WTC11 (cell line): ENCODE measurements at regions not wholly inside any gene's neighbourhood (a gene's known extent, or its start where the extent isn't known, plus 50 kb on each side); places are given as distances from the start of the nearest gene placed in this dataset.

Experiments
- ATAC-seq: fragments of 200-7000 bp; cut with Tn5 transposase; 2 replicates; pipeline ENCODE4 v1.10.0; 2021; ENCODE audit warnings: mild to moderate bottlenecking, moderate library complexity
- CTCF ChIA-PET: fragments of 300-600 bp; sonication (Branson Sonifier 250); formaldehyde crosslinking; loops from one replicate; lab custom pipeline; 2021; ENCODE audit warnings: antibody characterized with exemption; lab: Charles Lee
- POLR2A ChIA-PET: fragments of 350-600 bp; sonication (Branson Sonifier 250); formaldehyde crosslinking; loops from one replicate; lab custom pipeline; 2021; ENCODE audit warnings: antibody characterized with exemption; lab: Charles Lee
- DNase-seq: peaks from one replicate; pipeline ENCODE4 v3.0.0; 2021; ENCODE audit warnings: low spot score
- H3K27ac Mint-ChIP-seq: 2 replicates; pipeline ENCODE4 v1.8.0; 2021; ENCODE audit warnings: mixed read lengths
- H3K27me3 Mint-ChIP-seq: 2 replicates; pipeline ENCODE4 v1.8.0; 2021; ENCODE audit warnings: low read depth, mild to moderate bottlenecking, moderate library complexity, mixed read lengths
- H3K36me3 Mint-ChIP-seq: 2 replicates; pipeline ENCODE4 v1.8.0; 2021; ENCODE audit warnings: mixed read lengths
- H3K4me1 Mint-ChIP-seq: 2 replicates; pipeline ENCODE4 v1.8.0; 2022; ENCODE audit warnings: mixed read lengths
- H3K4me3 Mint-ChIP-seq: 2 replicates; pipeline ENCODE4 v1.8.0; 2021; ENCODE audit warnings: mild to moderate bottlenecking, moderate library complexity, mixed read lengths
- H3K9me3 Mint-ChIP-seq: 2 replicates; pipeline ENCODE4 v1.8.0; 2021; ENCODE audit warnings: mixed read lengths
- CBFB ChIP-seq: sonication (generic); formaldehyde crosslinking; IDR thresholded peaks from 2 replicates; pipeline ENCODE4 v1.8.1; 2022; ENCODE audit warnings: mild to moderate bottlenecking, low read depth, missing genetic modification reagents
- E2F4 ChIP-seq: sonication (generic); formaldehyde crosslinking; IDR thresholded peaks from 2 replicates; pipeline ENCODE4 v1.8.1; 2022; ENCODE audit warnings: low read depth, mild to moderate bottlenecking, moderate library complexity, missing genetic modification reagents, borderline replicate concordance
- ETV6 ChIP-seq: sonication (generic); formaldehyde crosslinking; IDR thresholded peaks from 2 replicates; pipeline ENCODE4 v1.8.1; 2022; ENCODE audit warnings: mild to moderate bottlenecking, missing genetic modification reagents
- FOXK1 ChIP-seq: sonication (generic); formaldehyde crosslinking; IDR thresholded peaks from 2 replicates; pipeline ENCODE4 v1.8.0; 2022; ENCODE audit warnings: mild to moderate bottlenecking, moderate library complexity, missing genetic modification reagents
- GRHL2 ChIP-seq: fragments of 250-450 bp; sonication (Bioruptor Pico); IDR thresholded peaks from 2 replicates; pipeline ENCODE4 v1.8.0; 2022; ENCODE audit warnings: mild to moderate bottlenecking, moderate library complexity; ENCODE audit not compliant: insufficient replicate concordance, severe bottlenecking
- HMGA2 ChIP-seq: fragments of 250-450 bp; sonication (Bioruptor Pico); IDR thresholded peaks from 2 replicates; pipeline ENCODE4 v1.4.0; 2021; ENCODE audit warnings: mild to moderate bottlenecking, moderate library complexity
- JAZF1 ChIP-seq: fragments of 250-450 bp; sonication (Bioruptor Pico); IDR thresholded peaks from 2 replicates; pipeline ENCODE4 v1.9.0; 2021; ENCODE audit warnings: moderate library complexity, mild to moderate bottlenecking, inconsistent platforms
- KAT7 ChIP-seq: sonication (generic); formaldehyde crosslinking; IDR thresholded peaks from 2 replicates; pipeline ENCODE4 v1.8.1; 2023; ENCODE audit warnings: missing genetic modification reagents, mild to moderate bottlenecking, borderline replicate concordance
- NFYB ChIP-seq: sonication (generic); formaldehyde crosslinking; conservative IDR thresholded peaks from 2 replicates; pipeline ENCODE4 v1.8.0; 2022; ENCODE audit warnings: low read depth, missing genetic modification reagents
- SMAD4 ChIP-seq: sonication (generic); formaldehyde crosslinking; IDR thresholded peaks from 2 replicates; pipeline ENCODE4 v1.8.0; 2022; ENCODE audit warnings: mild to moderate bottlenecking, missing genetic modification reagents
- TEAD4 ChIP-seq: sonication (generic); formaldehyde crosslinking; IDR thresholded peaks from 2 replicates; pipeline ENCODE4 v1.8.0; 2022; ENCODE audit warnings: mild to moderate bottlenecking, missing genetic modification reagents
- ZBTB21 ChIP-seq: sonication (generic); formaldehyde crosslinking; IDR thresholded peaks from 2 replicates; pipeline ENCODE4 v1.8.1; 2023; ENCODE audit warnings: mild to moderate bottlenecking, missing genetic modification reagents, borderline replicate concordance
- ZBTB43 ChIP-seq: sonication (generic); formaldehyde crosslinking; IDR thresholded peaks from 2 replicates; pipeline ENCODE4 v1.8.1; 2023; ENCODE audit warnings: mild to moderate bottlenecking, missing genetic modification reagents
- ZNF317 ChIP-seq: sonication (generic); formaldehyde crosslinking; IDR thresholded peaks from 2 replicates; pipeline ENCODE4 v1.8.1; 2023; ENCODE audit warnings: low read depth, mild to moderate bottlenecking, moderate library complexity, missing genetic modification reagents, borderline replicate concordance
- ZNF396 ChIP-seq: fragments of 250-450 bp; sonication (Bioruptor Pico); IDR thresholded peaks from 2 replicates; pipeline ENCODE4 v1.8.0; 2021; ENCODE audit warnings: mild to moderate bottlenecking, moderate library complexity, borderline replicate concordance
- ZNF532 ChIP-seq: fragments of 250-450 bp; sonication (Bioruptor Pico); IDR thresholded peaks from 2 replicates; pipeline ENCODE4 v1.9.0; 2021; ENCODE audit warnings: mild to moderate bottlenecking, borderline replicate concordance
- TF ChIP-seq, protein P1 (sequence below): sonication (generic); formaldehyde crosslinking; IDR thresholded peaks from 2 replicates; pipeline ENCODE4 v1.8.1; 2023; ENCODE audit warnings: mild to moderate bottlenecking, moderate library complexity, missing genetic modification reagents
- TF ChIP-seq, protein P2 (sequence below): sonication (generic); formaldehyde crosslinking; IDR thresholded peaks from 2 replicates; pipeline ENCODE4 v1.8.0; 2022; ENCODE audit warnings: mild to moderate bottlenecking, missing genetic modification reagents
- TF ChIP-seq, protein P3 (sequence below): sonication (generic); formaldehyde crosslinking; IDR thresholded peaks from 2 replicates; pipeline ENCODE4 v1.8.0; 2022; ENCODE audit warnings: missing genetic modification reagents

DNA sequence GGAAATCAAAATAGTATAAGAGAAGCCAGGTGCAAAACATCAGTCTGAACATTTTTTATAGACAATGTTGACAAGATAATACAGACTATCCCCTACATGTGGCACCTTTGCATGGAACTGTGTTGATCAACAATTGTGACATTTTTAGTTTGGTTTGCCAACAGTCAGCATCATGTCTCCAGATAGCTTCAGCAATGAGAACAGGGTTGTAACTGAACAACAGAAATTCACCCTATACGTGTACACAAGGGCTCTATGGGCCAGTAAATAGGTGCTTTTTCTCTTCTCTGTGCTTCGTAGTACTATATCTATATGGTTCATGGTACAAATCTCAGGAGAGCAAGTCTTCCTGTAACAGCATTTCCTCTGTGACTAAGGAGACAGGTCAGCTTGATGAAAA is 310.4 kb downstream of the ATXN7L3B start:
- H3K4me1 Mint-ChIP-seq = no peaks in the 10 kb centered on the region
- no peak overlapping the region for H3K27ac Mint-ChIP-seq
- no peak for TF ChIP-seq KAT7 (CRISPR knock-in tag)
- no peak for TF ChIP-seq SMAD4 (CRISPR knock-in tag)
- TF ChIP-seq NFYB = no peak
- TF ChIP-seq JAZF1 (CRISPR knock-in tag) = no peak
- TF ChIP-seq, protein P1, sequence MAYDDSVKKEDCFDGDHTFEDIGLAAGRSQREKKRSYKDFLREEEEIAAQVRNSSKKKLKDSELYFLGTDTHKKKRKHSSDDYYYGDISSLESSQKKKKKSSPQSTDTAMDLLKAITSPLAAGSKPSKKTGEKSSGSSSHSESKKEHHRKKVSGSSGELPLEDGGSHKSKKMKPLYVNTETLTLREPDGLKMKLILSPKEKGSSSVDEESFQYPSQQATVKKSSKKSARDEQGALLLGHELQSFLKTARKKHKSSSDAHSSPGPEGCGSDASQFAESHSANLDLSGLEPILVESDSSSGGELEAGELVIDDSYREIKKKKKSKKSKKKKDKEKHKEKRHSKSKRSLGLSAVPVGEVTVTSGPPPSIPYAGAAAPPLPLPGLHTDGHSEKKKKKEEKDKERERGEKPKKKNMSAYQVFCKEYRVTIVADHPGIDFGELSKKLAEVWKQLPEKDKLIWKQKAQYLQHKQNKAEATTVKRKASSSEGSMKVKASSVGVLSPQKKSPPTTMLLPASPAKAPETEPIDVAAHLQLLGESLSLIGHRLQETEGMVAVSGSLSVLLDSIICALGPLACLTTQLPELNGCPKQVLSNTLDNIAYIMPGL (CRISPR knock-in tag) = no peak
- no peak for TF ChIP-seq CBFB (CRISPR knock-in tag)
- TF ChIP-seq ZBTB43 (CRISPR knock-in tag) = no peak
- TF ChIP-seq, all 79 proteins: peak for 0
- H3K9me3 Mint-ChIP-seq = no peaks in the 10 kb centered on the region
- no peak for ATAC-seq
- POLR2A ChIA-PET = no interaction called here
- H3K36me3 Mint-ChIP-seq = no peaks in the 10 kb centered on the region
- CTCF ChIA-PET = no interaction called here
- no peak for DNase-seq
- H3K4me3 Mint-ChIP-seq = no peak overlapping the region
- H3K27me3 Mint-ChIP-seq = peaks cover 4% of the 10 kb centered on the region; the same call in 1 of the 2 replicates

DNA sequence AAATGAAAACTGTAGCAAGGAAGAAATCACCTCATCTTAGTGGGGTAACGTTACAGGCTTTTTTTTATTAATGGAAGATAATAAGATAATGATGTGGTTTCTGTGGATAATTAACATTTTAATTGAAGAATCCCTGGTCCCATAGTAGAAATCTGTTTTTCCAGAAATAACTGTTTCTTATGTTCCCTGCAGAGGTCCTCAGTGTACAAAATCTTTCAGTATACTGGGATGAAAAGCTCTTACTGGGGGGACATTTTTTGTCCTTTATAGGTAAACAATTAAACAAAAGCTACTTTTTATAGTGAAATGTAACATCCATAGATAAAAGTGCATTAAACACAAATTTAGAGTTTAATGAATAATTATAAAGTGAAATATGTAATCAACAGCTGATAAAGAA is 312.2 kb downstream of the ATXN7L3B start:
- H3K4me1 Mint-ChIP-seq = no peaks in the 10 kb centered on the region
- peaks cover 4% of the 10 kb centered on the region; the same call in 1 of the 2 replicates for H3K27me3 Mint-ChIP-seq
- no peaks in the 10 kb centered on the region for H3K36me3 Mint-ChIP-seq
- H3K4me3 Mint-ChIP-seq = no peak overlapping the region
- DNase-seq = no peak
- ATAC-seq = no peak
- no peaks in the 10 kb centered on the region for H3K9me3 Mint-ChIP-seq
- TF ChIP-seq E2F4 = no peak
- TF ChIP-seq, all 79 proteins: peak for 0
- CTCF ChIA-PET = no interaction called here
- no peak overlapping the region for H3K27ac Mint-ChIP-seq
- POLR2A ChIA-PET = no interaction called here

GRCh38 chr12:74871817-74872216 is 334.2 kb downstream of the ATXN7L3B start:
- no peaks in the 10 kb centered on the region for H3K27me3 Mint-ChIP-seq
- ChIA-PET CTCF (no interaction called here), POLR2A (no interaction called here)
- ATAC-seq (no peak), DNase-seq (no peak)
- H3K4me1 Mint-ChIP-seq = peaks cover 5% of the 10 kb centered on the region
- H3K36me3 Mint-ChIP-seq = peaks cover 5% of the 10 kb centered on the region
- no peak overlapping the region for H3K27ac Mint-ChIP-seq
- no peak overlapping the region for H3K4me3 Mint-ChIP-seq
- H3K9me3 Mint-ChIP-seq = peaks cover 5% of the 10 kb centered on the region
- TF ChIP-seq ZNF317 (CRISPR knock-in tag) (no peak), TEAD4 (CRISPR knock-in tag) (no peak), ZNF532 (CRISPR knock-in tag) (no peak), ZNF396 (CRISPR knock-in tag) (no peak), FOXK1 (no peak), HMGA2 (CRISPR knock-in tag) (no peak), ETV6 (CRISPR knock-in tag) (no peak), GRHL2 (CRISPR knock-in tag) (no peak), NFYB (no peak), ZBTB21 (CRISPR knock-in tag) (no peak)
- TF ChIP-seq, protein P2, sequence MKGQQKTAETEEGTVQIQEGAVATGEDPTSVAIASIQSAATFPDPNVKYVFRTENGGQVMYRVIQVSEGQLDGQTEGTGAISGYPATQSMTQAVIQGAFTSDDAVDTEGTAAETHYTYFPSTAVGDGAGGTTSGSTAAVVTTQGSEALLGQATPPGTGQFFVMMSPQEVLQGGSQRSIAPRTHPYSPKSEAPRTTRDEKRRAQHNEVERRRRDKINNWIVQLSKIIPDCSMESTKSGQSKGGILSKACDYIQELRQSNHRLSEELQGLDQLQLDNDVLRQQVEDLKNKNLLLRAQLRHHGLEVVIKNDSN (CRISPR knock-in tag) = no peak
- TF ChIP-seq, protein P3, sequence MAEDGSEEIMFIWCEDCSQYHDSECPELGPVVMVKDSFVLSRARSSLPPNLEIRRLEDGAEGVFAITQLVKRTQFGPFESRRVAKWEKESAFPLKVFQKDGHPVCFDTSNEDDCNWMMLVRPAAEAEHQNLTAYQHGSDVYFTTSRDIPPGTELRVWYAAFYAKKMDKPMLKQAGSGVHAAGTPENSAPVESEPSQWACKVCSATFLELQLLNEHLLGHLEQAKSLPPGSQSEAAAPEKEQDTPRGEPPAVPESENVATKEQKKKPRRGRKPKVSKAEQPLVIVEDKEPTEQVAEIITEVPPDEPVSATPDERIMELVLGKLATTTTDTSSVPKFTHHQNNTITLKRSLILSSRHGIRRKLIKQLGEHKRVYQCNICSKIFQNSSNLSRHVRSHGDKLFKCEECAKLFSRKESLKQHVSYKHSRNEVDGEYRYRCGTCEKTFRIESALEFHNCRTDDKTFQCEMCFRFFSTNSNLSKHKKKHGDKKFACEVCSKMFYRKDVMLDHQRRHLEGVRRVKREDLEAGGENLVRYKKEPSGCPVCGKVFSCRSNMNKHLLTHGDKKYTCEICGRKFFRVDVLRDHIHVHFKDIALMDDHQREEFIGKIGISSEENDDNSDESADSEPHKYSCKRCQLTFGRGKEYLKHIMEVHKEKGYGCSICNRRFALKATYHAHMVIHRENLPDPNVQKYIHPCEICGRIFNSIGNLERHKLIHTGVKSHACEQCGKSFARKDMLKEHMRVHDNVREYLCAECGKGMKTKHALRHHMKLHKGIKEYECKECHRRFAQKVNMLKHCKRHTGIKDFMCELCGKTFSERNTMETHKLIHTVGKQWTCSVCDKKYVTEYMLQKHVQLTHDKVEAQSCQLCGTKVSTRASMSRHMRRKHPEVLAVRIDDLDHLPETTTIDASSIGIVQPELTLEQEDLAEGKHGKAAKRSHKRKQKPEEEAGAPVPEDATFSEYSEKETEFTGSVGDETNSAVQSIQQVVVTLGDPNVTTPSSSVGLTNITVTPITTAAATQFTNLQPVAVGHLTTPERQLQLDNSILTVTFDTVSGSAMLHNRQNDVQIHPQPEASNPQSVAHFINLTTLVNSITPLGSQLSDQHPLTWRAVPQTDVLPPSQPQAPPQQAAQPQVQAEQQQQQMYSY (CRISPR knock-in tag) = no peak
